Astrocyte of the hippocampus (primary cell): ENCODE measurements at regions not wholly inside any gene's neighbourhood (a gene's known extent, or its start where the extent isn't known, plus 50 kb on each side); places are given as distances from the start of the nearest gene placed in this dataset.

ENCODE experiments used
- DNase-seq: peaks from one replicate; pipeline ENCODE4 v3.0.0; 2011; ENCODE audit warnings: low read depth, low spot score

GRCh38 chr16:59242556-59242955 is 508.4 kb upstream of the GOT2 start:
- no peak for DNase-seq

DNA sequence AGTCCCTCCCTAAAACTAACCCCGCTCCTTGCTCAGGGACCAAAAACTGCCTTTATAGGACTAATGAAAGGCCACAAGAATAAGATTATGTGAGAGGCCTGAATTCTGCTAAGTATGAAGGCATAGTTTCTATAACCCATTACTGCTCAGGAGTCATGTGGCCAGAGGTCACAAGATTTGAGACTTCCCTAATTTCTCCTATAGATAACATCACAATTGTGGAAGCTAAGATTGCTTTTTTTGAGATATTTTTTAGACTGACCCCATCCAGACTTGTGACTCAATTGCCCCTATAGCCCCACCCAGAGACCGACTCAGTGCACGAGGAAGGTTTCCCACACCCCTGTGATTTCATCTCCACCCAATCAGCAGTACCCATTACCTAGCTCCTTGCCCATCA is 504.1 kb upstream of the GOT2 start:
- no peak for DNase-seq

GRCh38 chr16:59236804-59237458 is 502.8 kb upstream of the GOT2 start:
- no peak for DNase-seq

DNA sequence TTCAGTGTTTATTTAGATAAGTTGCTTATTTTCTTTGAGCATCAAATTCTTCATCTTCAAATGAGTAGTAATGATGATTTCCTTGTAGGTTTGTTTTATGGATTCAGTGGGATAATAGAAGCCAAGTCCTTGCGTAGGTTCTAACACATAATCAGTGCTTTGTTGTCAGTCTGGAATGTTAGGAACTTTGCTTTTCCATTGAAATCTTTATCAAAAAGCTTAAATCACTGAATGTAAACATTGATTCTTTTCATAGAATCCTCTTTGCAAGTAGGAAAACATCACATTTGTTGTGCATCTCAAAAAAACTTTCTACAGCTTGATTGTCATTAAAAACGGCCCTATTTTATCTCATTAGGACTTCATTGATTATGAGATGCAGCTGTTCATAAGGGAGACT is 490.3 kb upstream of the GOT2 start:
- peak; percentile 17 for DNase-seq

GRCh38 chr16:59220011-59220410 is 485.9 kb upstream of the GOT2 start:
- DNase-seq = no peak

DNA sequence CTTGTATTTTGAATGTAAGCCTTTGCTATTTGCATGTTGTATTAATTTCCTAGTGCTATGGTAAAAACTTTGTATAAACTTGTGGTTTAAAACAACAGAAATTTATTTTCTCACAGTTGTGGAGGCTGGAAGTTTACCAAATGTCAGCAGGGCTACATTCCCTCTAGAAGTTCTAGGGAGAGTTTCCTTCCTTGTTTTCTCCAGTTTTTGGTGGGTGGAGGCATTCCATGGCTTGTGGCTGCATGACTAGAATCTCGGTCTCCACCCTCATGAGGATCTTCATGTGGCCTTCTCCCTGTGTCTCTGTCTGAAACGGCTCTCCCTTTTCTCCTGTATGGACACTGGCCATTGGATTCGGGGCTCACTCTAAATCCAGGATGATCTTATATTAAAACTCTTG is 482.2 kb upstream of the GOT2 start:
- no peak for DNase-seq

DNA sequence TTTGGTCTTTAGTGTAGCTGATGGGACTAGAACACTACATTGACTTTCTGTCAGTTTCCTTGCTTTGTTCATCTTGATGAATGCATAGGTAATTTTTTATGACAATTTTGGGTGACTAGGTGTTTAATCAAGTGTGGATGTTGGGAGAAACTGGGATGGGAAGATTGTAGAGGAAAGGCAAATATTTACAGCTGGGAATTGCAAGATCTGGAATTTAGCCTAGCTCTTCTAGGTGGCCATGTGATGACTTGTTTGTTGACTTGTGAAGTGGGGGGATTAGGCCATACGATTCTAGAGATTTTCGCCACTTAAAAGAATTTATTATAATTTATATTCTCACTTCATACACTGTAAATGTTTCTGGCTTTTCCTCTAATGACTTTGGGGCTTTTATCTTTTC is 480.3 kb upstream of the GOT2 start:
- DNase-seq = no peak

DNA sequence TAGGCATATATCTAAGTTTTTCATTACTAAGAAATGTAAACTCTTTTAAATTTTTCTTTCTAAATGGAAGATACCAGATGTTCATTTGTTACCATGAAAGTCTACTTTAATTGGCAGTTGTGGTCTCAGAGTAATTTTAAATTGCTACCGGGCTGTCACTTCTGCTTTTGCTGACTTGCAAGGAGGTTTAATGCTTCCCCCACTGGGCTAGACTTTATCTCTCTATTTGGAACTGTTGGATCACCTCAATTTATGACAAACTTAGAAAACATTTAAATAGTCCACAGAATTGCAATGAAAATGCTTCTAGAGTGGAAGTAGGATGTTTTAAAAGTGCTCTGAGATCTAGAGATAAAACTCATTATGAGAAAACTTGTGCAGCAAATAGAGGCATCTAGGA is 479.8 kb upstream of the GOT2 start:
- DNase-seq = peak; percentile 19

DNA sequence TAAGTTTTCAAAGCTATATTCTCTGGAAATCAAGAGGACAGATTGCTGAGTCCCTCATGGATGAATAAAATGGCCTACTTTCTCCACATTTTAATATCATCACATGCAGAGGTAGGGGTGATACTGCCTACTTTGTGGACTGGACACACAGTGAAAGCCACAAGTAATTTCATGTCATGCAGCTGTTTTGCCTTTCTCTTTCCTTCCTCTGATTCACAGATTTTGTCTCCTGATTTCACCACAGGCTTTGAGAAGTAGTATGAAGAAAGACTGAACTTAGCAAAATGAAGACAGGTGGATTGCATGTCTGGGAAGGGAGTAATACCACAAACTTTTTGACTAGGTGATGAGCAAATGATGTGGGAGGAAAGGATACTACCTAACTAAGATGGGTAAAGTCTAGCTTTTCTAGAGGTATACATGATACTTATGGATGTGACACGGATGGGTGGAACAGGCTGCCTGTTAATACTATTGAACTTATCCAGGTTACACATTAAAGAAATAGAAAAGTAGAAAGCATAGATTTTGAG is 478.4 kb upstream of the GOT2 start:
- DNase-seq = no peak

GRCh38 chr16:59210955-59211541 is 476.9 kb upstream of the GOT2 start:
- DNase-seq = peak; percentile 95

GRCh38 chr16:59205403-59205802 is 471.3 kb upstream of the GOT2 start:
- no peak for DNase-seq

DNA sequence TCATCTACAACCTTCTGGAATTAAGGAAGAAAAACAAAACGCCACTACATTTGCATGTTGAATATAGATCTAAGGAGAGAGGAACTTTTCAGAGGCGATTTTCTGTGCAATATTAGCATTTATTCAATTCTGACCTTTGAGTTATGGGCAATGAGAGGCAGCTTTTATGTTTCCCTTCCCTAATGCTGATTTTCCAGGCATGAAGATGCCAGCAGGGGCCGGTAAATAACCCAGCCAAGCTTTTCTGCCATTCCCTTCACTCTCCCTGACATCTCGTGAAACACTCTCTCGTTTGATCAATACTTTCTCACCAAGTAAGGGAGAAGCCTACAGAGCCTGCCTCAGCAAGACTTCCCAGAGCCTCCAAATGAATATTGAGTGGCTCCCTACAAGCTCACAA is 470.5 kb upstream of the GOT2 start:
- no peak for DNase-seq

GRCh38 chr16:59202233-59202862 is 468.2 kb upstream of the GOT2 start:
- DNase-seq = no peak

DNA sequence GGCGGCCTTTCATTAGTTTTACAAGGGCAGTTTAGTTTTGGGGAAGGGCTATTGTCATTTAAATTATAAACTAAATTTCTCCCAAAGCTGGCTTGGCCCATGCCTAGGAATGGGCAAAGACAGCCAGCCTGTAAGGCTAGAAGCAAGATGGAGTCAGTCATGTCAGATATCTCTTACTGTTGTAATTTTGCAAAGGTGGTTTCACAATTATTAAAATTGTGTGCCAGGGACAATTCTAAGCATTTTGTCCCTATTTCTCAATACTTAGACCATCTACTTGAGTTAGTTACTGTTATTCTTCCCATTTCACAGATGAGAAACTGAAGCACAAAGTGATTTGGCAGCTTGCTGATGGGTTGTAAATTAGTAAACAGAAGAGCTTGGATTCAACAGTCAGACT is 467.7 kb upstream of the GOT2 start:
- DNase-seq = no peak

GRCh38 chr16:59201160-59201559 is 467.0 kb upstream of the GOT2 start:
- no peak for DNase-seq

- peak; percentile 26 for DNase-seq
Observed at GRCh38 chr16:59198487-59198886, 464.4 kb upstream of the GOT2 start.

GRCh38 chr16:59195242-59195641 is 461.1 kb upstream of the GOT2 start:
- no peak for DNase-seq

- no peak for DNase-seq
Observed at GRCh38 chr16:59193637-59194036, 459.5 kb upstream of the GOT2 start.

DNA sequence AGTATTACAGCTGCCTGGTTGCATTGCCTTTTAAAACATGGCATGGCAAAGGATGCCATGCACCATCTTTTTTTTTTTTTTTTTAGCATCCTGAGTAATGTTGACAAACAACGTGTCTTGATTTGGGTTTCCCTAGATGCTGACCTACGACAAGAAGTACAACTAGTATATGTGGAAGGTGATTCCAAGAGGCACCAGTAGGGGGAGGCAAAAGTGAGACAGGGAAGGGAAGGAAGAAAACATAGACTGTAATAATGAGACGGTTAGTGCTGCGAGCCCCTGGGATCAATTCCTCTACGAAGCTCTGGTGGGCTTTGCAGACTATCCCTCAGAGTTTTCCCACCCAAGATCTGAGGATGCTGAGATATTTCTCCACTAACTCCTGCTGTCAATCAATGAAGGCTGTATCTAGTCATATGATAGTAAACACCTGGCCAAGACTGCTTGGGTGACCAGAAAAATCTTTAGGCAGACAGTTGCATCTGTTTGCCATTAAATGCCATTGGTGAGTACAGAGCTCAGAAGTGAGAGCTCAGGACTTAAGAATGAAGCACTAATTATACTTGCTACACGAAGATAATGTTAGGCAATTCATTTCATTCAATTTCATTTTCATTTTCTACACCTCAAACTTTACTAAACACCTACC is 458.6 kb upstream of the GOT2 start:
- DNase-seq = peak; percentile 25

DNA sequence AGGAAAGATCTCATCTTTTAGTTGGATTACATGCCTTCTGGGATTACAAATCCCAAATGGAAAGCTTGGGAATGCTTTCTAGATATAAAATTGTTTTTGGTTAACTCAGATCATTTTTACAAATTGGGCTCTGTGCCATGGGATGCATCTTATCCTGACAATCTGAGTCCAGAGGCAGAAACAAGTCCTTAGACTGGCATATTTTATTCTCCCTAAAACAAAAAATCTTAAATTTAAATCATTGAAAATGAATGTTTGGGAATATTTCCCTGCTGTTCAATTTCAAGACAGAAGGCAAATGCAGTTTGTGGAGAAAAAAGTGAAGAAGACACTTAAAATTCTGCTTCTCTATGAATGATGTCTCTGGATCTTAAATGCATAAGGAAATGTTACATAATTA is 456.6 kb upstream of the GOT2 start:
- no peak for DNase-seq

DNA sequence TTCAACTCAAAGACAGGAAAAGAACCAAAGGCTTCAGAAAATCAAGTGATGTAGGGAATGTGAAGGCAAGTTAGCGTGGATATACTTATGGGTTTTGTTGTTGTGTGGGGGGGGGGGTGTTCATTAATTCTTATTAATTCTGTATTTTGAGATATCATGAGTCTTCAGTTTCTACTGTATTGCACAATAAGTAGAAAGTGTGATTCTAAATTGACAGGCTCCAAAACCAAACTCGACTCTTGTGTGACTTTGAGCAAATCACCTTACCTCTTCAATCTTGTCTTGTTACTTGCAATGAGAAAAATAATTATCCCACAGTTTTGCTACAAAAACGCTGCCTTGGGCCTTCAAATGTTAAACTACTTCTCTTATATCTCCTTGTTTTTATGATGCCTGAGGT is 453.9 kb upstream of the GOT2 start:
- no peak for DNase-seq

DNA sequence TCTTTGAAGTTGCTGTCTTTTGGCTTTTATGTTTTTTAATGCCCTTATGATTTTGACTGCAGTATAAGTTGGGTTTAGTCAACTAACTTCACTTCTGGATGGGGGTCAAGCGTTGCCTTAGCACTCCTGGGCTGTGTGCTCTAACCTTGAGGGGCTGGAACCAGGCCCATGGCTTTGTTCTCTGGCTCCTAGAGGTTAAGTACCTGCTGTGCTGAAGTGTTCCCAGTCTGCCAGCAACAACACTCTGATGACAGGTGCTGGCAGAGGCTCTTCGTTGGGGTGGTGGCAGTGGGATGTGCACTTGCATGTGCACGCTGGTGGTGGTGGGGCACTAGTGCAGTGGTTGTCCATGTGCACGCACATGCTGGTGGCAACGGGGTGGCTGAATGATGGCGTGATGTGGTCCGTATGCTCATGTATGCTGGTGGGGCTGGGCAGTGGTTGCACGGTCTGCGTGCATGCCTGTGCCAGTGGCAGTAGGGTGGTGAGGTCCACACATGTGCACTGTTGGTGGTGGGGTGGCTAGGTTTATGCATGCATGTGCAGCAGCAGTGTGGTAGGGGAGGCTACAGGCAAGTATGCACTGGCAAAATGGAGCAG is 447.8 kb upstream of the GOT2 start:
- DNase-seq = no peak
